SK-N-MC (cell line): ENCODE measurements at regions not wholly inside any gene's neighbourhood (a gene's known extent, or its start where the extent isn't known, plus 50 kb on each side); places are given as distances from the start of the nearest gene placed in this dataset.

Source experiments
- EZH2 ChIP-seq: fragments of 200-600 bp; sonication (generic); IDR thresholded peaks from one replicate; pipeline ENCODE4 v1.6.1; 2017; ENCODE audit warnings: antibody characterized with exemption
- POLR2AphosphoS5 ChIP-seq: IDR thresholded peaks from 2 replicates; pipeline ENCODE4 v1.6.1; 2012; ENCODE audit warnings: mild to moderate bottlenecking, low read depth, low read length, borderline replicate concordance

- no peak for TF ChIP-seq POLR2AphosphoS5
- no peak for TF ChIP-seq EZH2
These were observed 107.3 kb upstream of the FGF3 start for GRCh38 chr11:69926376-69927050.
